ENCODE measurements at regions not wholly inside any gene's neighbourhood (a gene's known extent, or its start where the extent isn't known, plus 50 kb on each side); places are given as distances from the start of the nearest gene placed in this dataset.
"Not testable (repeated sequence)": the region's sequence is repeated elsewhere in the genome, so short reads cannot be mapped to it uniquely, and the experiment has no call there.

GRCh38 chr11:27241311-27242122, 121.5 kb downstream of the CCDC34 start:
- FAIRE-seq: no peak

DNA sequence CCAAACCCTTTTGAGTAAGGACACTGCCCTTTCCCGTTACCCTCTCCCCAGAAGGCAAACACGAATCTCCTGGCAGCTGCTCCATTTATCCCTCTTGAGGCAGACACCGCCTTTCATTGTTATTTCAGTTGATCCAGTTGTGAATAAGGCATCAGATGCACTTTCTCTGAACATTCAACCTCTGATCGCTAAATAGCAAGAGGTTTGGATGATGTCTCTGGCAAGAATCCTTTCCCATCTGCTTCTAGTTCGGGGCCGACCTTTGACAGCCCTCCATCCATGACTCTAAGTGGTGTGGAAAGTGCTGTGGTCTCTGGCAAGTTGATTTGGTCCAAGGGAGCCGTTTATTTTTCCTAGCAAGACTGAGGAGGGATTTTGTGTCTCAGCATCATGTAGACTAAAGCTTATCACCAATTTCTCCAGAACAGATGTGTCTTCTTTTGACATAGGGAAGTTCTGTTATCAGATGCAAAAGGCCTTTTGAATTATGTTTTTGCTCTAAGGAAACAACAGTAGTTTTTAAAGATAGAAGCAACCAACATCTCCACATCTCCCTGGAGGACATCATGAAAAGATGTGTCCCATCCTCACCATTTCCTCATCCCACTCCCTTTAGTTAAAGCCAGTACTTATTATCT, 123.6 kb downstream of the CCDC34 start:
- FAIRE-seq: no peak

DNA sequence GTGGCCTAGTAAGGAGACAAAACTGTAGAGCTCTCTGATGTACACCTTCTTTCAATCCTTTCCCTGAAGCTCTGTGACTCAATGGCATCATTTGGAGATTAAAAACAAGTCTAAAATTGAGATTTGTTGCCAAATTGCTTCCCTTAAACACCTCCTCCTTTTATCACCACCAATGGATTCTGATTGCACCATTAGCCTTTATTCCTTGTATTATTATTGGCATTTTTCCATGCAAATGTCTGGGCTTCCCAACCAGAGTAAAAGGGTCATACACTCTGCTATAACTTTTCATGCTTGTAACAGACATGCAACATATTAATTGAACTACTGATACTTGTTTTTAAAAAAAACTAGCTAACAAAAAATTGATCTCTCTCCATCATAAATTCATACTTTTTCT, 124.2 kb downstream of the CCDC34 start:
- no peak for FAIRE-seq

DNA sequence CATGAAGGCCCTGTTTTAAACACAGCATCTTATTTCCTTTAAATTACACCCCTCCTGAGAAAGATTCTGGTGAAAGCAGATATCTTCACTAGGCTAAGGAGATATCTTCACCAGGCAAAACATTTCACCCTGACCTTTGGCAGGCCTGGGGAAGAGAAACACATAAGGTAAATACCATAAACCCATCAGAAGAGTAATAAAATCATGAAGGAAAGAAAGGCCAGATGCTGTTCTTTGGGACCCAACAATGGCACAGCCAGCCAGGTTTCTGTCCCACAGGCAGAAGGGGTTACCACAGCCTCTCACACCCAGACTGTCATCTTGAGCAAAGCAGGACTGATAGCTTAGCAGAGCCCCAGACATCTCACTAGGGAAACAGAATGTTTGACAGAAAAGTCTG, 125.4 kb downstream of the CCDC34 start:
- no peak for FAIRE-seq

GRCh38 chr11:27234961-27235360, 128.1 kb downstream of the CCDC34 start:
- no peak for FAIRE-seq

DNA sequence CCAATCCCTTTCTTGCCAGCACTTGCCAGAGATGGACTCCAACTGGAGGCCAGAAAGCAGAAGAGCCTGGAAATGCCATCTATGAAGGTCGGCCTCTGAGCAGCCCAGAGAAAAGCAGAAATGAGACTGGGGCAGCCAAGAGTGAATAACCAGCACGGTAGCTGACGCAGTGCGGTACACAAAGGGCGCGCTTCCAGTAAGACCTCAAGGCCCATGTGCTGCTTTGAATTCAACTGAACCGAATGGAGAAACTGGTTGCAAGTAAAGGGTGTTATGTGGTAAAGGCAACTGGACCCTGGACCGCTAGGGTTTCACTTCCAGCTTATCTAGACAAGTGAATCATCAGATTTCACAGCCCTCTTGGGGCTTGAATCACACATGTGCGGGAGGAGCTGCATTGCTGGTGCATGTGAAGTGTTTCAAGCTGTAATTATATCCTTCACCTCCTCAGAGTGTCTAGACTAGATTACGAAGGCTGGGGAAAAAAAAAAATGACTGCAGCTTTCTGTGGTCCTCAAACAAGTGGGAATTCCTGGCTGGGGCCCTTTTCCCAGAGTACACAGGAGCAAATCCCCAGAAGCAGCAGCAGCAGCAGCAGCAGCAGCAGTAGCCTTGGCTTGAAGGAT, 128.9 kb downstream of the CCDC34 start:
- no peak for FAIRE-seq

- FAIRE-seq: no peak
Observed at GRCh38 chr11:27233654-27234042, 129.4 kb downstream of the CCDC34 start.

DNA sequence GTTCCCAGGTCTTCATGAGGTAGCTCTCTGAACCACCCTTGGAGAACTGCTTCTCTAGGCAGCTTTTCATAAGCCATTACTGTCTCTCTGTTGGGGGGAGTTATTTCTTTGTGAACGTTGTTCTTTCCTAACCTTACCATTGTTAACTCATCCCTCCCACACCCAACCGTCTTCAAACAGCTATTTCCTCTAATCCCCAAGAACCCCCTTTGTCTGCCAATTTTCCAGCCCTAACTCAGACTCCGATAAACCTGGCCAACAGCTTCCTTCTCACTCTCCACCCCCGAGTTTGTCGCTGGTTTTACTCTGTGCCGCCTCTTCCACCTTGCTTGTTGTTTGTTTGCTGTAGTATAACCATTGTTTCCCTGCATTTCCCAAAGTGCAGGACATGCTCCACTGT, 131.5 kb downstream of the CCDC34 start:
- no peak for FAIRE-seq

DNA sequence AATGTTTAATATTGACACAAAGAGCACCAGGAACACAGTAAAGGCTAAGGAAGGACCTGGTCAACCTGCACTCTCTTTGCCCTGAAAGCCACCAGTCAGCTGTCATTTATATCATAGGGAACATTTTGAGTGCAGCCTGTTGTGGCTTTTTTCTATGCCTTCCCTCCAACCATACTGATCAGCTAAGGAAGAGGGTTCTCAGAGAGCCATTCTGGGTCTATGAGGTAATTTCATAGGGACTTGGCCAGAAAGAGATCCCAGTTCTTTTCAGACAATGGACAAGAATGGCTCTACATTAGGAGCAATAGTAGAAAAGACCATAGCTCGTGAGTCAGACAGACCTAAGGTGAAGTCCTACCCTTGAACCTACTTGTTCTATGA, 132.8 kb downstream of the CCDC34 start:
- FAIRE-seq: no peak

GRCh38 chr11:27229511-27230191, 133.4 kb downstream of the CCDC34 start:
- no peak for FAIRE-seq

DNA sequence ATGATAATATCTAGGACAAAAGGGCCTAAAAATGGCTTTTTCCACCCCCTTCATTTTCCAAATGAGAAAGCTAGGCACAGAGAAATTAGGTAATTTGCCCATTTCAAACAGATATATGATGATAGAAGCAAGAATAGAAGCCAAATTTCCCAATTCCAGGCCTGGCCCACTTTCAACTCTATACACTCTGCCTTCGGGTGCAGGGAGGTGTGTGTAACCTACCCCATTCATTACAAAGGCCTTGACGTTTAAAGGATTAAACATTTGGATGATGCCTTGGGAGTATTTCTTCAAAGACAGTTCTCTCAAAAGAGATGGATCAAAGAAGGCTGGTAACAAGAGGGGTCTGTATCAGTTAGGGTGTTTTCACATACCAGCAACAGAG, 134.1 kb downstream of the CCDC34 start:
- FAIRE-seq: no peak

GRCh38 chr11:27228232-27228905, 134.6 kb downstream of the CCDC34 start:
- no peak for FAIRE-seq

- no peak for FAIRE-seq
Observed at GRCh38 chr11:27227736-27228135, 135.3 kb downstream of the CCDC34 start.

DNA sequence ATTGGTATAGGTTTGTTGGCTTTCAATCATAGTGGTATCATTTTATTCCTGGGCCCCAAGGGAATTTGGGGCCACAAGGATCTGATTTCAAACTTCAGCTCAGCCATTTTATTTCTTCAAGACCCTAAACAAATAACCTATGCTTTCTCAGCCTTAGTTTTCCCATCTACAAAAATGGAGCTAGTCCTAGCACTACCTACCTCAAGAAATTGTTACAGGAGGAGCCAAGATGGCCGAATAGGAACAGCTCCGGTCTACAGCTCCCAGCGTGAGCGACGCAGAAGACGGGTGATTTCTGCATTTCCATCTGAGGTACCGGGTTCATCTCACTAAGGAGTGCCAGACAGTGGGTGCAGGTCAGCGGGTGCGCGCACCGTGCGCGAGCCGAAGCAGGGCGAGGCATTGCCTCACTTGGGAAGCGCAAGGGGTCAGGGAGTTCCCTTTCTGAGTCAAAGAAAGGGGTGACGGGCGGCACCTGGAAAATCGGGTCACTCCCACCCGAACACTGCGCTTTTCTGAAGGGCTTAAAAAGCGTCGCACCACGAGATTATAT, 143.5 kb downstream of the CCDC34 start:
- FAIRE-seq: not testable (repeated sequence)

GRCh38 chr11:27218421-27219038, 144.5 kb downstream of the CCDC34 start:
- no peak for FAIRE-seq

DNA sequence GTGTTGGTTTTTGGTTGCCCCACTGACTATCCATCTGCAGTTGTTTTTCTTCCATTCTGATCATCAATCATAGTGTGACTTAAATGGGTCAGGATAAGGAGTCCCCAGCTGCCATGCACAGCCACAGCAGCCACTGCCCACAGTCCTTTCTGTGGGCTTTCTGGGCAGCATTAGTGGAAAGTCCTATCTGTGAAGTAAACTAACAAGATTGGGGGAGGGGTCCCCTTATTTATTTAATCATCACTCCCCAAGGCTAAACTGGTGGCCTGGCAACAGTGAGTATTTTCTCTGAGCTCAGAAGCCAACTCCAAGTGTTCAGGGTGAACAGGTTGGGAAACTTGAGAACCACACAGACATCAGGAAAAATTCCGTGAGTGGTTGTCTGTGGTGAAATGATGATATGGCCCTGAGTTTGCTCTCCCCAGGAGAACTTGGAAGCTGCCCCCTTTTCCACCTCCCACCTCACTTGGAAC, 145.0 kb downstream of the CCDC34 start:
- FAIRE-seq: no peak

DNA sequence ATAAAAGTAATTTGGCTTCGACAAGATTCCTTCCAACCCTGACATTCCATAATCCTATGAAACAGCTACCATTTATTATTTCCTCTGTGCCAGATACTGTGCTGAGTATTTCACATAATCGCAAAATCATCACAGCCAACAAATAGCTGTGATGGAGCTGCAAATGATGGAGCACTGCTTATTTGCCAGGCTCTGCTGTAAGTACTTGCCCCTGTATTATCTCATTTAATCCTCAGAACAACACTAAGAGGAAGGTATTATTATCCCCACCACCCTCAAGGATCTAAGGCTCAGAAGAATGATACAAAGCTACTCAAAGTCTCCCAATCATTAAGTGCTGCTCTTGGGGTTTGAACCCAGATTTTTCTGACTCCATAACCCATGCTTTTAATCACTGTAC, 145.5 kb downstream of the CCDC34 start:
- FAIRE-seq: no peak

DNA sequence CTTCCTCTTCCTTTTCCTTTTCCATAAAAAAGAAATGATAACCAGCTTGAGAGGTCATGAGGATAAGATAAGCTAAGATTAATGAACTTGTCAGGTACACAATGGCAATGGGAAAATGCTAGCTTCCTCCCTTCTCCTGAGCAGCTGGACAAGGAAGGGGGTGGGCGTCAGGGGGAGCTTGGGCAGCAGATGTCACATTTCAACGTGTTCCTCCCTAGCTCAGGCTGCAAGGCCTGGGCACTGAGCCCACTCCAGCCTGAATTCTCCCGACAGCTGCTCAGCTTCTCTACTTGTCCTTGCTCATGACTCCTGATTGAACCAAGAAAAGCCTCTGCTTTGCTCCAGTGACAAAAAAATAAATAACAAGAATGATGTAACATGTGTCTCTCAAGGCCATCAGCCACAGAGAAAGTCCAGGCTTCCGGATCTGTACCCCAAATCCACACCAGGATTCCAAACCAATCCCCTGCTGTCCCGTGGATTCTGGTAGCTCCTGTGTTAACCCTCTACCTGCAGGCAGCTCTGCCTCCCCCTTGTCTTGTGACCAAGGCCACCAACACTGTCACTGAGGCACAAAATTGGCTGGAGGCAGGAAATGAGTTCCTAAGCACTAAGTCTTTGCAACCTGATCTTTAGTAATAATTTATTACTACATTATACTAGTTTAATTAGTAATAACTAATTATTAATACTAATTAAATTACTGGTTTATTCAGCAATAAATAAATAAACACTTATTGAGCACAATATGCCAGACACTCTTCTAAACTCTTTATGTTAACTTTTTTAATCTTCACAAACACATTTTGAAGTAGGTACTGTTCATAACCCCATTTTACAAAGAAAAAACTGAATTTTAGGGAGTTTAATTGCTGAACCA, 146.5 kb downstream of the CCDC34 start:
- FAIRE-seq: no peak

- no peak for FAIRE-seq
Observed at GRCh38 chr11:27215471-27216269, 147.3 kb downstream of the CCDC34 start.

DNA sequence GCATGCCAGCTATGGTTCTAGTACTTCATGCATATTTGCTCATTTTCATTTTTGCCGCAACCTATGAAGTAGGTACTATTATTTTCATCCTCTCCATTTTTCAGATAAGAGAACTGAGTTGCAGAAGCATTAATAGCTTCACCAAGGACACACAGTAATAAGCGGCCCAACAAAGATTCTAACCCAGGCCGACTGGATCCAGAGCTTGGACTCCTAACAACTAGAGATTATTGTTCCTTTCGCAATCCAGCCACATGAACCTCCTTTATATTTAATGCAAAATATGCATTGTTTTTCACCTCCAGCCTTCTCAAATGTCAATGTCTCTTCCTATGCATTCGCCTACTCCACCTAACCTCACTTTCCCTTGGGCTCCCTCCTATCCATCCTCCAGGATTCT, 148.3 kb downstream of the CCDC34 start:
- FAIRE-seq: no peak
